ENCODE measurements at regions not wholly inside any gene's neighbourhood (a gene's known extent, or its start where the extent isn't known, plus 50 kb on each side); places are given as distances from the start of the nearest gene placed in this dataset.
"Not testable (repeated sequence)": the region's sequence is repeated elsewhere in the genome, so short reads cannot be mapped to it uniquely, and the experiment has no call there.

- dilution Hi-C loops (cut with MboI; ENCODE audit: extremely low pct_ligation_motif_present, low sequenced_read_pairs): no loop called here
Measured at GRCh38 chr5:86716121-86716520, 98.4 kb downstream of the COX7C start.

GRCh38 chr5:86731319-86732117 is 113.8 kb downstream of the COX7C start:
- H3K4me3 ChIP-seq (replicated peaks in 1 of 3; ENCODE audit: insufficient read depth in 1 of 3, low read depth in 1 of 3, low read length in 3 of 3); dilution Hi-C loops (cut with MboI; ENCODE audit: extremely low pct_ligation_motif_present, low sequenced_read_pairs); BruUV-seq (replicated peaks); H3K27me3 ChIP-seq (ENCODE audit: control insufficient read depth in 2 of 2, insufficient read depth in 2 of 2, low read length in 2 of 2); POLR2A ChIA-PET; H3K4me1 ChIP-seq (ENCODE audit: control insufficient read depth, extremely low read depth, insufficient read depth, low read length); FAIRE-seq; H3K4me2 ChIP-seq (ENCODE audit: insufficient read depth, low read length); H3K36me3 ChIP-seq (ENCODE audit: control insufficient read depth in 2 of 2, extremely low read depth in 1 of 2, insufficient read depth in 2 of 2, low read length in 2 of 2); DNase-seq (ENCODE audit: low read depth, low spot score); H4K20me1 ChIP-seq (replicated peaks; ENCODE audit: control insufficient read depth, extremely low read depth, insufficient read depth, low read length); H3K9me1 ChIP-seq (replicated peaks; ENCODE audit: control insufficient read depth, extremely low read depth, insufficient read depth, low read length); CTCF ChIA-PET; intact Hi-C loops (cut with micrococcal nuclease); H3K27ac ChIP-seq (ENCODE audit: insufficient read depth, low read depth, low read length); H3K9me3 ChIP-seq (replicated peaks; ENCODE audit: control insufficient read depth, insufficient read depth, low read length); H3K9ac ChIP-seq (replicated peaks; ENCODE audit: extremely low read depth, insufficient read depth, low read length); H2AFZ ChIP-seq (ENCODE audit: low read depth, low read length); H3K79me2 ChIP-seq (ENCODE audit: control insufficient read depth, insufficient read depth, low read length): not testable (repeated sequence)

More at GRCh38 chr5:86716121-86716520, 98.4 kb downstream of the COX7C start:
- H3K4me3 ChIP-seq (replicated peaks in 1 of 3; ENCODE audit: insufficient read depth in 1 of 3, low read depth in 1 of 3, low read length in 3 of 3): no peak overlapping the region
- CTCF ChIA-PET: no interaction called here
- DNase-seq (ENCODE audit: low read depth, low spot score): no peak
- H3K27ac ChIP-seq (ENCODE audit: insufficient read depth, low read depth, low read length): no peak overlapping the region
- H3K4me1 ChIP-seq (ENCODE audit: control insufficient read depth, extremely low read depth, insufficient read depth, low read length): no peaks in the 10 kb centered on the region
- H2AFZ ChIP-seq (ENCODE audit: low read depth, low read length): no peak overlapping the region
- H3K9ac ChIP-seq (replicated peaks; ENCODE audit: extremely low read depth, insufficient read depth, low read length): no peak overlapping the region
- no peaks in the 10 kb centered on the region for H4K20me1 ChIP-seq (replicated peaks; ENCODE audit: control insufficient read depth, extremely low read depth, insufficient read depth, low read length)
- no peaks in the 10 kb centered on the region for H3K79me2 ChIP-seq (ENCODE audit: control insufficient read depth, insufficient read depth, low read length)
- intact Hi-C loops (cut with micrococcal nuclease): no loop called here
- FAIRE-seq: no peak
- H3K4me2 ChIP-seq (ENCODE audit: insufficient read depth, low read length): no peak overlapping the region
- no peaks in the 10 kb centered on the region for H3K27me3 ChIP-seq (ENCODE audit: control insufficient read depth in 2 of 2, insufficient read depth in 2 of 2, low read length in 2 of 2)
- H3K36me3 ChIP-seq (ENCODE audit: control insufficient read depth in 2 of 2, extremely low read depth in 1 of 2, insufficient read depth in 2 of 2, low read length in 2 of 2): no peaks in the 10 kb centered on the region
- TF ChIP-seq MYC (IDR thresholded peaks at IDR 0.05; ENCODE audit: low read depth, low read length): no peak
- no peaks in the 10 kb centered on the region for H3K9me1 ChIP-seq (replicated peaks; ENCODE audit: control insufficient read depth, extremely low read depth, insufficient read depth, low read length)
- BruUV-seq (replicated peaks): no TSS peak
- no peaks in the 10 kb centered on the region for H3K9me3 ChIP-seq (replicated peaks; ENCODE audit: control insufficient read depth, insufficient read depth, low read length)
- POLR2A ChIA-PET: no interaction called here
